Breast epithelium (tissue), 3 donors: ENCODE measurements at regions not wholly inside any gene's neighbourhood (a gene's known extent, or its start where the extent isn't known, plus 50 kb on each side); places are given as distances from the start of the nearest gene placed in this dataset.

Experiments
- POLR2A ChIP-seq: fragments of 450-650 bp; IDR thresholded peaks from one replicate; pipeline ENCODE4 v1.6.1; 2016; ENCODE audit warnings: antibody characterized with exemption, mild to moderate bottlenecking, moderate library complexity
- POLR2AphosphoS5 ChIP-seq, 3 donors: sonication (generic); formaldehyde crosslinking; IDR thresholded peaks; one replicate each; pipeline ENCODE4 v1.6.1; 2017; ENCODE audit warnings: antibody characterized with exemption in 3 of 3
- TF ChIP-seq, protein P1 (sequence below), 3 donors: fragments of 450-650 bp; IDR thresholded peaks; one replicate each; pipeline ENCODE4 v1.5.1; 2016 to 2017; ENCODE audit warnings: antibody characterized with exemption in 3 of 3, mild to moderate bottlenecking in 3 of 3, moderate library complexity in 3 of 3

DNA sequence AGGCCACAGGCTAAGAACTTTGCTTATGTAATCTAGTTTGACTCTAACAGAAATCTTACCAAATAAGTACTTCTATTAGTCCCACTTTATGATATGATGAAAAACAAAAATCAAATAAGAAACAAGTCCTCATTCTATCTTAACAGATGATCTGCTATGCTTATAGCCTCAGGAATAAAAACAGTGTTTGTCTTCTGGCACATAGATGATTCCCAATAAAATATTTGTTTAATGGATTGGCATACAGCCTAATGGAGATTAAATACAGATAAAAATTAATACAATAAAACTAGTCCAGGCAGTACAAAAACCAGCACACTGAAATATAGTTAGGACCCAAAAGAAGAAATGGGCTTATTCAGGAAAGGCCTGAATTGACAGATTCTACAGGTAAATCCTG, 971.4 kb upstream of the WWC1 start:
- TF ChIP-seq POLR2A (no peak), POLR2AphosphoS5 (IDR thresholded peaks at IDR 0.05) (no peak)
- TF ChIP-seq, protein P1, sequence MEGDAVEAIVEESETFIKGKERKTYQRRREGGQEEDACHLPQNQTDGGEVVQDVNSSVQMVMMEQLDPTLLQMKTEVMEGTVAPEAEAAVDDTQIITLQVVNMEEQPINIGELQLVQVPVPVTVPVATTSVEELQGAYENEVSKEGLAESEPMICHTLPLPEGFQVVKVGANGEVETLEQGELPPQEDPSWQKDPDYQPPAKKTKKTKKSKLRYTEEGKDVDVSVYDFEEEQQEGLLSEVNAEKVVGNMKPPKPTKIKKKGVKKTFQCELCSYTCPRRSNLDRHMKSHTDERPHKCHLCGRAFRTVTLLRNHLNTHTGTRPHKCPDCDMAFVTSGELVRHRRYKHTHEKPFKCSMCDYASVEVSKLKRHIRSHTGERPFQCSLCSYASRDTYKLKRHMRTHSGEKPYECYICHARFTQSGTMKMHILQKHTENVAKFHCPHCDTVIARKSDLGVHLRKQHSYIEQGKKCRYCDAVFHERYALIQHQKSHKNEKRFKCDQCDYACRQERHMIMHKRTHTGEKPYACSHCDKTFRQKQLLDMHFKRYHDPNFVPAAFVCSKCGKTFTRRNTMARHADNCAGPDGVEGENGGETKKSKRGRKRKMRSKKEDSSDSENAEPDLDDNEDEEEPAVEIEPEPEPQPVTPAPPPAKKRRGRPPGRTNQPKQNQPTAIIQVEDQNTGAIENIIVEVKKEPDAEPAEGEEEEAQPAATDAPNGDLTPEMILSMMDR (IDR thresholded peaks at IDR 0.05) = no peak
